H9 (cell line): ENCODE measurements at regions not wholly inside any gene's neighbourhood (a gene's known extent, or its start where the extent isn't known, plus 50 kb on each side); places are given as distances from the start of the nearest gene placed in this dataset.

Experiments used
- DNase-seq: peaks from one replicate; pipeline ENCODE4 v3.0.0-alpha.2; 2017
- H2AFZ ChIP-seq: one replicate; pipeline ENCODE4 v1.6.1; 2013; ENCODE audit warnings: mild to moderate bottlenecking, low read length, control low read depth, moderate library complexity
- H2AK5ac ChIP-seq: 2 replicates; pipeline ENCODE4 v1.6.1; 2013; ENCODE audit warnings: low read length, control low read depth, mixed read lengths; ENCODE audit not compliant: insufficient read length
- H2BK120ac ChIP-seq: one replicate; pipeline ENCODE4 v1.6.1; 2013; ENCODE audit warnings: low read depth, mild to moderate bottlenecking, low read length, control low read depth, inconsistent platforms; ENCODE audit not compliant: poor library complexity, severe bottlenecking
- H2BK12ac ChIP-seq: 2 replicates; pipeline ENCODE4 v1.6.1; 2013; ENCODE audit warnings: low read length, control low read depth, mixed read lengths, low read depth; ENCODE audit not compliant: insufficient read length
- H2BK15ac ChIP-seq: 2 replicates; pipeline ENCODE4 v1.6.1; 2013; ENCODE audit warnings: low read depth, low read length, control low read depth
- H2BK20ac ChIP-seq: one replicate; pipeline ENCODE4 v1.6.1; 2013; ENCODE audit warnings: low read depth, mild to moderate bottlenecking, low read length, control low read depth, inconsistent platforms; ENCODE audit not compliant: poor library complexity, severe bottlenecking
- H2BK5ac ChIP-seq: 2 replicates; pipeline ENCODE4 v1.6.1; 2013; ENCODE audit warnings: low read length, control low read depth, mixed read lengths; ENCODE audit not compliant: insufficient read length
- H3K14ac ChIP-seq: 2 replicates; pipeline ENCODE4 v1.6.1; 2013; ENCODE audit warnings: low read length, control low read depth; ENCODE audit not compliant: insufficient read depth
- H3K18ac ChIP-seq: 2 replicates; pipeline ENCODE4 v1.6.1; 2013; ENCODE audit warnings: low read depth, mild to moderate bottlenecking, mixed read lengths, low read length, control low read depth; ENCODE audit not compliant: insufficient read length
- H3K23ac ChIP-seq: 2 replicates; pipeline ENCODE4 v1.6.1; 2013; ENCODE audit warnings: low read length, control low read depth, mixed read lengths, low read depth; ENCODE audit not compliant: insufficient read length
- H3K23me2 ChIP-seq: 2 replicates; pipeline ENCODE4 v1.6.1; 2013; ENCODE audit warnings: low read depth, mild to moderate bottlenecking, mixed read lengths, low read length, control low read depth; ENCODE audit not compliant: insufficient read length, poor library complexity, severe bottlenecking
- H3K27ac ChIP-seq: 2 replicates; pipeline ENCODE4 v1.5.1; 2013; ENCODE audit warnings: low read length, control low read depth, mixed read lengths, low read depth; ENCODE audit not compliant: insufficient read length
- H3K27me3 ChIP-seq: 2 replicates; pipeline ENCODE4 v1.6.1; 2013; ENCODE audit warnings: low read length, control low read depth, inconsistent platforms; ENCODE audit not compliant: insufficient read depth
- H3K4ac ChIP-seq: 2 replicates; pipeline ENCODE4 v1.6.1; 2013; ENCODE audit warnings: low read depth, mild to moderate bottlenecking, control low read depth, inconsistent platforms, low read length, moderate library complexity
- H3K4me1 ChIP-seq: 2 replicates; pipeline ENCODE4 v1.6.1; 2013; ENCODE audit warnings: low read length, control low read depth, inconsistent platforms; ENCODE audit not compliant: insufficient read depth
- H3K4me2 ChIP-seq: 2 replicates; pipeline ENCODE4 v1.6.1; 2013; ENCODE audit warnings: low read length, control low read depth, mixed read lengths; ENCODE audit not compliant: insufficient read length, insufficient read depth
- H3K56ac ChIP-seq: 2 replicates; pipeline ENCODE4 v1.6.1; 2013; ENCODE audit warnings: low read depth, mild to moderate bottlenecking, mixed read lengths, low read length, control low read depth; ENCODE audit not compliant: insufficient read length
- H3K79me1 ChIP-seq: 2 replicates; pipeline ENCODE4 v1.6.1; 2013; ENCODE audit warnings: low read depth, mild to moderate bottlenecking, moderate library complexity, low read length, control low read depth, inconsistent platforms; ENCODE audit not compliant: insufficient read depth, poor library complexity, severe bottlenecking
- H3K79me2 ChIP-seq: 2 replicates; pipeline ENCODE4 v1.6.1; 2013; ENCODE audit warnings: low read length, control low read depth, inconsistent platforms; ENCODE audit not compliant: insufficient read depth
- H3K9ac ChIP-seq: 2 replicates; pipeline ENCODE4 v1.6.1; 2013; ENCODE audit warnings: low read length, control low read depth, mixed read lengths; ENCODE audit not compliant: insufficient read length; ENCODE audit errors: extremely low read depth
- H3K9me3 ChIP-seq: one replicate; pipeline ENCODE4 v1.6.1; 2013; ENCODE audit warnings: low read depth, low read length, inconsistent platforms; ENCODE audit not compliant: control insufficient read depth
- H3T11ph ChIP-seq: one replicate; pipeline ENCODE4 v1.6.1; 2013; ENCODE audit warnings: mild to moderate bottlenecking, low read length, control low read depth, inconsistent platforms
- H4K20me1 ChIP-seq: one replicate; pipeline ENCODE4 v1.6.1; 2013; ENCODE audit not compliant: control insufficient read depth, insufficient read length, insufficient read depth
- H4K5ac ChIP-seq: 2 replicates; pipeline ENCODE4 v1.6.1; 2013; ENCODE audit warnings: low read depth, mild to moderate bottlenecking, mixed read lengths, low read length, control low read depth; ENCODE audit not compliant: insufficient read length
- H4K8ac ChIP-seq: replicated peaks from 2 replicates; pipeline ENCODE4 v1.6.1; 2013; ENCODE audit warnings: low read length, control low read depth, mixed read lengths, low read depth; ENCODE audit not compliant: insufficient read length
- H4K91ac ChIP-seq: 2 replicates; pipeline ENCODE4 v1.6.1; 2013; ENCODE audit warnings: low read depth, mild to moderate bottlenecking, moderate library complexity, mixed read lengths, low read length, control low read depth; ENCODE audit not compliant: insufficient read length
- H3K27ac Mint-ChIP-seq, 3 experiments: 2 replicates in 2 of 3; 3 replicates in 1 of 3; pipeline ENCODE4 v1.8.0; 2020 to 2021; ENCODE audit warnings: mixed read lengths in 3 of 3, mild to moderate bottlenecking in 1 of 3, moderate library complexity in 1 of 3
- H3K27me3 Mint-ChIP-seq: 2 replicates; pipeline ENCODE4 v1.8.0; 2021; ENCODE audit warnings: low read depth, mild to moderate bottlenecking, moderate library complexity, mixed read lengths
- H3K36me3 Mint-ChIP-seq, 3 experiments: 2 replicates in 2 of 3; 3 replicates in 1 of 3; pipeline ENCODE4 v1.8.0; 2020 to 2021; ENCODE audit warnings: low read depth in 3 of 3, mixed read lengths in 3 of 3; ENCODE audit not compliant: insufficient read depth in 1 of 3
- H3K4me1 Mint-ChIP-seq, 2 experiments: 2 replicates each; pipeline ENCODE4 v1.8.0; 2020; ENCODE audit warnings: mixed read lengths in 2 of 2
- H3K4me3 Mint-ChIP-seq, 2 experiments: 2 replicates in 1 of 2; 3 replicates in 1 of 2; pipeline ENCODE4 v1.8.0; 2020 to 2021; ENCODE audit warnings: mild to moderate bottlenecking in 2 of 2, mixed read lengths in 2 of 2, moderate library complexity in 1 of 2
- H3K9me3 Mint-ChIP-seq, 2 experiments: 2 replicates in 1 of 2; 3 replicates in 1 of 2; pipeline ENCODE4 v1.8.0; 2020; ENCODE audit warnings: mild to moderate bottlenecking in 2 of 2, mixed read lengths in 2 of 2, moderate library complexity in 1 of 2
- WGBS: extraction: QIAGEN DNeasy Blood & Tissue Kit; methylation state at CpG from one replicate; pipeline ENCODE4 v1.1.7; 2013; ENCODE audit warnings: missing lambda C conversion rate, low lambda C conversion rate, mixed read lengths; ENCODE audit not compliant: insufficient read length; ENCODE audit errors: extremely low coverage; 5-methylcytosine and 5-hydroxymethylcytosine counted together
- TF ChIP-seq, protein P1 (sequence below): fragments of 200-600 bp; sonication (generic); conservative IDR thresholded peaks from 3 replicates; pipeline ENCODE4 v1.8.0; 2021; ENCODE audit warnings: antibody characterized with exemption, mild to moderate bottlenecking

DNA sequence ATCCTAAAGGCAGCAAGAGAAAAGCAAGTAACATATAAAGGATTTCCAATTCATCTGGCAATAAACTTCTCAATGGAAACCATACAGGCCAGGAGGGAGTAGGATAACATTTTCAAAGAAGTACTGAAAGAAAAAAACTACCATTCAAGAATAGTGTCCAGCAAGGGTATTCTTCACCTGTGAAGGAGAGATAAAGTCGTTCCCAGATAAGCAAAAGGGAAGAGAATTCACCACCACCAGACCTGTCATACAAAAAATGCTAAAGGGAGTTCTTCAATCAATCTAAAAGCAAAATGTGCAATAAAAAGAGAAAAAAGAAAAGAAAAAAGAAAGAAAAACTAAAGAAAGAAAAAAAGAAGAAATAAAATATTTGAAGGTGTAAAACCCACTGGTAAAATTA lies 228.9 kb upstream of the AMIGO2 start:
- Histone ChIP-seq H3K23me2 (no peaks in the 10 kb centered on the region), H2BK120ac (no peak overlapping the region), H2BK12ac (no peak overlapping the region), H3K27ac (no peak overlapping the region), H2AK5ac (no peak overlapping the region), H2BK20ac (no peak overlapping the region), H3K9me3 (no peaks in the 10 kb centered on the region), H4K8ac (no peak overlapping the region), H3K14ac (no peak overlapping the region), H3T11ph (no peak overlapping the region), H3K27me3 (no peaks in the 10 kb centered on the region), H3K18ac (no peak overlapping the region), H4K20me1 (no peaks in the 10 kb centered on the region), H2AFZ (no peak overlapping the region), H3K9ac (no peak overlapping the region), H4K91ac (no peak overlapping the region), H3K79me1 (no peaks in the 10 kb centered on the region), H3K23ac (no peak overlapping the region), H2BK15ac (no peak overlapping the region), H3K56ac (no peak overlapping the region), H3K4me1 (no peaks in the 10 kb centered on the region), H3K79me2 (no peaks in the 10 kb centered on the region), H3K4ac (no peak overlapping the region), H4K5ac (no peak overlapping the region), H2BK5ac (no peak overlapping the region), H3K4me2 (no peak overlapping the region)
- Mint-ChIP-seq H3K27ac (no peak overlapping the region), H3K4me3 (no peak overlapping the region), H3K27me3 (no peaks in the 10 kb centered on the region; the same call in none of the 2 replicates), H3K4me1 (peaks cover 5% of the 10 kb centered on the region in 2 experiments; a peak in 2 of 4 replicates), H3K36me3 (no peaks in the 10 kb centered on the region), H3K9me3 (no peaks in the 10 kb centered on the region)
- no peak for DNase-seq
- TF ChIP-seq, protein P1, sequence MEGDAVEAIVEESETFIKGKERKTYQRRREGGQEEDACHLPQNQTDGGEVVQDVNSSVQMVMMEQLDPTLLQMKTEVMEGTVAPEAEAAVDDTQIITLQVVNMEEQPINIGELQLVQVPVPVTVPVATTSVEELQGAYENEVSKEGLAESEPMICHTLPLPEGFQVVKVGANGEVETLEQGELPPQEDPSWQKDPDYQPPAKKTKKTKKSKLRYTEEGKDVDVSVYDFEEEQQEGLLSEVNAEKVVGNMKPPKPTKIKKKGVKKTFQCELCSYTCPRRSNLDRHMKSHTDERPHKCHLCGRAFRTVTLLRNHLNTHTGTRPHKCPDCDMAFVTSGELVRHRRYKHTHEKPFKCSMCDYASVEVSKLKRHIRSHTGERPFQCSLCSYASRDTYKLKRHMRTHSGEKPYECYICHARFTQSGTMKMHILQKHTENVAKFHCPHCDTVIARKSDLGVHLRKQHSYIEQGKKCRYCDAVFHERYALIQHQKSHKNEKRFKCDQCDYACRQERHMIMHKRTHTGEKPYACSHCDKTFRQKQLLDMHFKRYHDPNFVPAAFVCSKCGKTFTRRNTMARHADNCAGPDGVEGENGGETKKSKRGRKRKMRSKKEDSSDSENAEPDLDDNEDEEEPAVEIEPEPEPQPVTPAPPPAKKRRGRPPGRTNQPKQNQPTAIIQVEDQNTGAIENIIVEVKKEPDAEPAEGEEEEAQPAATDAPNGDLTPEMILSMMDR: no peak
- no CpG with 5 or more reads among the region's 1 CpG for WGBS
